ENCODE measurements at regions not wholly inside any gene's neighbourhood (a gene's known extent, or its start where the extent isn't known, plus 50 kb on each side); places are given as distances from the start of the nearest gene placed in this dataset.

- no peak for DNase-seq (ENCODE audit: low spot score)
- H3K27ac Mint-ChIP-seq: no peak overlapping the region
- CTCF ChIA-PET: no interaction called here
- no peak overlapping the region for H3K4me3 Mint-ChIP-seq
- no peaks in the 10 kb centered on the region for H3K27me3 Mint-ChIP-seq (ENCODE audit: low read depth)
- no peaks in the 10 kb centered on the region for H3K36me3 Mint-ChIP-seq
- H3K4me1 Mint-ChIP-seq: no peaks in the 10 kb centered on the region
- H3K9me3 Mint-ChIP-seq: no peaks in the 10 kb centered on the region
- POLR2A ChIA-PET: no interaction called here
- TF ChIP-seq SMAD3 (CRISPR knock-in tag; IDR thresholded peaks at IDR 0.05; ENCODE audit: borderline replicate concordance) (no peak), AR (CRISPR knock-in tag; IDR thresholded peaks at IDR 0.05) (no peak), TP53 (CRISPR knock-in tag; IDR thresholded peaks at IDR 0.05) (no peak), EMX1 (CRISPR knock-in tag; IDR thresholded peaks at IDR 0.05) (no peak), HMGXB4 (CRISPR knock-in tag; IDR thresholded peaks at IDR 0.05) (no peak), E2F5 (CRISPR knock-in tag; IDR thresholded peaks at IDR 0.05) (no peak), JAZF1 (CRISPR knock-in tag; IDR thresholded peaks at IDR 0.05) (no peak), ATF6 (CRISPR knock-in tag; IDR thresholded peaks at IDR 0.05) (no peak)
- ATAC-seq: no peak
Measured at GRCh38 chr1:56147459-56147858, 431.9 kb downstream of the PLPP3 start.

- DNase-seq (ENCODE audit: low spot score) (no peak), ATAC-seq (no peak)
- POLR2A ChIA-PET: no interaction called here
- H3K4me1 Mint-ChIP-seq: no peaks in the 10 kb centered on the region
- H3K27ac Mint-ChIP-seq: no peak overlapping the region
- no peaks in the 10 kb centered on the region for H3K36me3 Mint-ChIP-seq
- no peak overlapping the region for H3K4me3 Mint-ChIP-seq
- TF ChIP-seq ZNF396 (CRISPR knock-in tag; IDR thresholded peaks at IDR 0.05; ENCODE audit: borderline replicate concordance) (no peak), KAT7 (CRISPR knock-in tag; IDR thresholded peaks at IDR 0.05; ENCODE audit: borderline replicate concordance) (no peak), MXD4 (CRISPR knock-in tag; IDR thresholded peaks at IDR 0.05; ENCODE audit: borderline replicate concordance) (no peak), ESRRA (CRISPR knock-in tag; IDR thresholded peaks at IDR 0.05; ENCODE audit: borderline replicate concordance) (no peak), NR3C1 (CRISPR knock-in tag; conservative IDR thresholded peaks at IDR 0.05; ENCODE audit: low read depth) (no peak), E2F4 (CRISPR knock-in tag; IDR thresholded peaks at IDR 0.05; ENCODE audit: borderline replicate concordance, low read depth) (no peak), CREM (CRISPR knock-in tag; IDR thresholded peaks at IDR 0.05) (no peak), SMAD3 (CRISPR knock-in tag; IDR thresholded peaks at IDR 0.05; ENCODE audit: borderline replicate concordance) (no peak), ZNF317 (CRISPR knock-in tag; IDR thresholded peaks at IDR 0.05; ENCODE audit: borderline replicate concordance, low read depth) (no peak), ZNF219 (CRISPR knock-in tag; IDR thresholded peaks at IDR 0.05; ENCODE audit: borderline replicate concordance) (no peak), ZNF138 (CRISPR knock-in tag; conservative IDR thresholded peaks at IDR 0.05) (no peak), SP1 (CRISPR knock-in tag; conservative IDR thresholded peaks at IDR 0.05) (no peak), ATF6 (CRISPR knock-in tag; IDR thresholded peaks at IDR 0.05) (no peak), USF1 (CRISPR knock-in tag; IDR thresholded peaks at IDR 0.05) (no peak), FOXJ3 (CRISPR knock-in tag; IDR thresholded peaks at IDR 0.05; ENCODE audit: borderline replicate concordance) (no peak)
- peaks cover 1% of the 10 kb centered on the region; the same call in 1 of the 2 replicates for H3K9me3 Mint-ChIP-seq
- no peaks in the 10 kb centered on the region for H3K27me3 Mint-ChIP-seq (ENCODE audit: low read depth)
- CTCF ChIA-PET: interaction anchor here (0.9 to 1.0 kb wide), 2 partner anchors 9 to 438 kb away, joined by 3 read pairs; no protein-coding TSS in a partner anchor
Measured at GRCh38 chr1:56147034-56147433, 432.3 kb downstream of the PLPP3 start.
